HL-60 (cell line): ENCODE measurements at regions not wholly inside any gene's neighbourhood (a gene's known extent, or its start where the extent isn't known, plus 50 kb on each side); places are given as distances from the start of the nearest gene placed in this dataset.

ENCODE experiments used
- CTCF ChIP-seq: IDR thresholded peaks from one replicate; pipeline ENCODE4 v1.5.1; 2011; ENCODE audit warnings: low read length, control low read depth, inconsistent platforms; ENCODE audit not compliant: insufficient read depth
- POLR2AphosphoS5 ChIP-seq: IDR thresholded peaks from 2 replicates; pipeline ENCODE4 v1.6.1; 2012; ENCODE audit warnings: low read depth

DNA sequence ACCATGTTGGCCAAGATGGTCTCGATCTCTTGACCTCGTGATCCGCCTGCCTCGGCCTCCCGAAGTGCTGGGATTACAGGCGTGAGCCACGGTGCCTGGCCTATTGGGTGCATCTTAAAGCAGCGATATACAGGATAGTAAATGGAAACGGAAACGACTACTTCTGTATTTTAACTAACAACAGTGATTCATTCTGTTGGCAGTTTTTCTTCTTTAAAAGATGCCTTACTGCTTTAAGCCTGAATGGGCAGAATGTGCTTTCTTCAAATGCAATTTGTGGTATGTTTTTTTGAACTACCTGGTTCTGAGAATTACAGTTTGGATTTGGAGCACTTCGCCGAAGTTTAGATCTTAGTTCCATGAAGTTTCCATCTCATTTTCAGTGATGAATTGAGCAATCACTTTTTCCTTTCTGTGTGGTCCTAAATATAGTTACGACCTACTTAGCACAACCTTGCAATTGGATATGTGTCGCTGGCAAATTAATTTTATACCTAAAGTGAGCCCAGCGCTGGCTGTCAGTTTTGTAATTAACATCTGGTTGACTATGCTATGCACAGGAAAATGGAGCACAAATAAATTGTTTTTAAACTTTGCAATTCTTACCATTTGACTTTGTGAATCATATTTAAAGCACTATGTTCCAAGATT lies 53.6 kb upstream of the EIF5 start:
- TF ChIP-seq CTCF = no peak
- no peak for TF ChIP-seq POLR2AphosphoS5
